GM18498 (cell line): ENCODE measurements at regions not wholly inside any gene's neighbourhood (a gene's known extent, or its start where the extent isn't known, plus 50 kb on each side); places are given as distances from the start of the nearest gene placed in this dataset.

Experiments used
- ATAC-seq: cut with Tn5 transposase; IDR thresholded peaks from one replicate; pipeline ENCODE4 v1.9.1; 2021; ENCODE audit warnings: mild to moderate bottlenecking, moderate library complexity; ENCODE audit not compliant: unreplicated experiment

- ATAC-seq, result no peak
Observed at GRCh38 chrX:10047133-10047532, 80.0 kb downstream of the CLDN34 start.

- no peak for ATAC-seq
Observed at GRCh38 chrX:10047631-10048030, 80.5 kb downstream of the CLDN34 start.

GRCh38 chrX:10048076-10048475, 80.9 kb downstream of the CLDN34 start:
- no peak for ATAC-seq

GRCh38 chrX:10048707-10049106, 81.5 kb downstream of the CLDN34 start:
- ATAC-seq, result no peak

- ATAC-seq, result no peak
Observed at GRCh38 chrX:10049236-10049635, 82.1 kb downstream of the CLDN34 start.

- no peak for ATAC-seq
Observed at GRCh38 chrX:10050481-10050880, 83.3 kb downstream of the CLDN34 start.

GRCh38 chrX:10051866-10052480, 84.8 kb downstream of the CLDN34 start:
- ATAC-seq, result no peak

- no peak for ATAC-seq
Observed at GRCh38 chrX:10052906-10053625, 85.9 kb downstream of the CLDN34 start.

- no peak for ATAC-seq
Observed at GRCh38 chrX:10054396-10054795, 87.2 kb downstream of the CLDN34 start.

- no peak for ATAC-seq
Observed at GRCh38 chrX:10055430-10055829, 88.3 kb downstream of the CLDN34 start.

GRCh38 chrX:10062352-10062751, 94.4 kb upstream of the CLCN4 start:
- ATAC-seq, result peak; percentile 55

- no peak for ATAC-seq
Observed at GRCh38 chrX:10062980-10063379, 93.8 kb upstream of the CLCN4 start.

- ATAC-seq, result no peak
Observed at GRCh38 chrX:10064736-10065135, 92.0 kb upstream of the CLCN4 start.

GRCh38 chrX:10070714-10071436, 85.9 kb upstream of the CLCN4 start:
- no peak for ATAC-seq

GRCh38 chrX:10071451-10072144, 85.2 kb upstream of the CLCN4 start:
- no peak for ATAC-seq

- ATAC-seq, result no peak
Observed at GRCh38 chrX:10072786-10073568, 83.8 kb upstream of the CLCN4 start.

GRCh38 chrX:10073671-10074070, 83.1 kb upstream of the CLCN4 start:
- ATAC-seq, result no peak

GRCh38 chrX:10074241-10074941, 82.4 kb upstream of the CLCN4 start:
- ATAC-seq, result no peak

GRCh38 chrX:10076765-10077164, 80.0 kb upstream of the CLCN4 start:
- no peak for ATAC-seq
